ENCODE measurements at regions not wholly inside any gene's neighbourhood (a gene's known extent, or its start where the extent isn't known, plus 50 kb on each side); places are given as distances from the start of the nearest gene placed in this dataset.

DNA sequence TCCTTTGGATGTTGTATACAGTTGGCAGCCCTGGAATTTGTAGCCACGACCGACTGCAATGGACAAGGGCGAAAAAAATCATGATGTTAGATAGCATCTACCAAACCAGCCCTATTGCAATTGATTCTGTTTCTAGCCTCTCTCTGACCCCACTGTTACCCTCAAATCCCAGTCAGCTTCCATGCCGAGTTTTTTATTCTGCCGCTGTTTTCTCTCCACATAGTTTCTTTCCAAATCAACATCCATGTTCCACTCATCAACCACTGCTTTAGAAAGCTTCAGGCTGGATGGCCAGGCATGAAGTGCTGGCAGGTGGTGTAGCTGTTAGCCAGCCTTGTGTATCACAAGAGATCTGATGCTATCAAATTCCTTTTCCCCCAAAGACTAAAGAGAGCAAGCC lies 272.8 kb downstream of the FIGN start:
- no peak for DNase-seq (ENCODE audit: extremely low spot score, insufficient read length, low read depth)
- no peak for FAIRE-seq

DNA sequence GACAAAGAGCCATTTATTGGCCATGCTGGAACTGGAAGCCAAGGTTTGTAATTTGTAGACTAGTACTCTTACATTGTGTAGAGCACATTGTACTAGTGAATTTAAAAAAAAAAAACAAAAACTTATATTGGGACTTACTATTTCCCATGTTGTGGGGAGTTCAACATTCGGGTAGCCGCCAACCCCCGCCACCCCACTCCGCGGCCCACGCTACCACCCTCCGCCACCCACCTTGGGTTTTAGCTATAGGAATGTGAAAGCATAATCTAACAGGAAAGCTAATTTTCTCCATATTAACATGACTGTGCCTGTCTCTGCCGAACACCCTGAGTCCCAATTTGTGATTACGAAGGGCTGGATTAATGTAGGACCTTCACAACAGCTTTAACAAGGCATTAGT lies 275.8 kb downstream of the FIGN start:
- DNase-seq (ENCODE audit: extremely low spot score, insufficient read length, low read depth) (no peak), FAIRE-seq (no peak)

DNA sequence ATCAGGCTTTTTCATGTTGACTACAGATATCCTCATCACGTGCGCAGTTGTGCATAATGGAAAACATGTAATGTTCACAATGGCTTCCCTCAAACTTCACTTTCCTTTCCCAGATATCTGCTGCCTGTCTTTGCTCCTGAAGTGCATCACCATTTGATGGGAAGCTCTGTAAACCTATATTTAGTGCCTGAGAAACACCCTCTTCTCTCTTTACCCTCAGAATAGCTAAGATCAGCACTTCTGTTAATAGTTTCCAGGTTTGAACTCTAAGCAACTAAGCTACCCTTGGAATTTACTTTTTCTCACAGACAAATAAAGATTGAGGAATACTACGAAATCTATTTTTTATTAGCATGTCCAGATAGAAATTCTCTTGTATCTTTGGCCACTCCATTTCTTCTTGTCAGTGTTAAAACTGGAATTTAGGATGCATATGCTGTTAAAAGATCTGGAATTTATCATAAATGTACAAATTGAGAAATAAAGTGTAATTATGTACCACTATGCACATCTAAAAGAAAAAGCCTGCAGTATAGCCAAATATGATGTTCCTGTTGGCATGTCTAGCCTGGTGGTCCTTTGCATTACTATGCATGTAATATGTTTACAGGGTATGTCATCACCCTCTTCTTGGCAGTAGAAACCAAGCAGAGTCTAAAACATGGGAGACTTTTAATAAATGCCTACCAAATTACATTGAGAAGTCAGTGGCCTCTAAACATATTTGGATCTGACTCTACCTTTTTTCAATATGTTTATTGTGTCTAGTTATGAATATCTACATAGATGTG lies 278.7 kb downstream of the FIGN start:
- FAIRE-seq (no peak), DNase-seq (ENCODE audit: extremely low spot score, insufficient read length, low read depth) (no peak)

DNA sequence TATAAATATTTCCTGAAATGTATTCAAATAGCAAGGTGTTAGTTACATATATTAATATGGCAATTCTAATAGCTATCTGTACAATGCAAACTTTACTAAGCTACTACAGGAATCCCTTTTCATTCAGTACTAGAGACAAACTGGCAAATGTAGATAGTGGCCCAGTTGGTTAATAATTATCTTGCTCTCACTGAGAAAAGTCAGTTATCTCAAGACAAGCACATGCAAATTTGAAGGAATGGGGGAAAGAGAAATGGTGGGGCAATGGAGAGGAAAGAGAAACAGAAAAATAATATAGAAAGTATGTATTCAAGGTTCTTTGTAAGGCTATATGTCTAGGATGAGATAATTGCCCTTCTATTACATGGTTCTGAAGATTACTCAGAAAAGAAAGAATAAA lies 280.0 kb downstream of the FIGN start:
- peak; percentile 42 for FAIRE-seq
- no peak for DNase-seq (ENCODE audit: extremely low spot score, insufficient read length, low read depth)

DNA sequence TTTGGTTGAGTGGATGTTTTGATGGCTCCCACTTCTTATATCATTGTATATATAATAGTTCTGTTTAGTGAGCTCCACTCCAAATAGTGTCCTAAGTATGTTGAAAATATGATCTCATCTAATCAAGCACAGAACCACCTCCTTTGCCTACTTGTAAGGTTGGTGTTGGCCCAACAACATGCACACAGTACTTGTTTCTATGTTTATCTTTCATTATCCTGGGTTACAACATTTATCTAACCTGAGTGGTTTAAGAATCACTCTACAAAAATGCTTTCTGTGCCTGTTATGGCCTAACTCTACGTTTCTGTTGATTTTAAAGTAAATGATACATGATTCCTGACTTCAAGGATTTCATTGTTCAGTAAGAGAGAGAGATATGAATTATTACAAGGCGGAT lies 281.9 kb downstream of the FIGN start:
- FAIRE-seq: no peak

DNA sequence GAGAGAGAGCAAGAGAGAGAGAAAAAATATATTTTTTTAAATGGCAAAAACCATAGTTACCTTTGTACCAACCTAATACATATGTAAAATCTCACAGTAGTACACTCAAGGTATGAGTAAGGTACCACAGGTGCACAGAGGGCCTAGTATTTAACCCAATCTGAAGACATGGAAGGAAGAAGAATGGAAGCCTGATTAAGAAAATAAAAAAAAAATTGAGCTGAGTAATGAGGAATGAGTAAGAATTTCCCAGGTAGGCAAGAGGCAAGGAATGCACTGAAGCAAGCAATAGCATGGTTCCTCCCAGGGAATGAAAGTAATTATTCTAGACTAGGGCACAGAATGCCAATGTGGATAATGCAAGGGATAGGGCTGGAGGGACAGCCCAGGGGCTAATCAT lies 294.2 kb downstream of the FIGN start:
- FAIRE-seq (no peak), DNase-seq (ENCODE audit: extremely low spot score, insufficient read length, low read depth) (no peak)

More for the DNA sequence above, 281.9 kb downstream of the FIGN start:
- DNase-seq (ENCODE audit: extremely low spot score, insufficient read length, low read depth): no peak

DNA sequence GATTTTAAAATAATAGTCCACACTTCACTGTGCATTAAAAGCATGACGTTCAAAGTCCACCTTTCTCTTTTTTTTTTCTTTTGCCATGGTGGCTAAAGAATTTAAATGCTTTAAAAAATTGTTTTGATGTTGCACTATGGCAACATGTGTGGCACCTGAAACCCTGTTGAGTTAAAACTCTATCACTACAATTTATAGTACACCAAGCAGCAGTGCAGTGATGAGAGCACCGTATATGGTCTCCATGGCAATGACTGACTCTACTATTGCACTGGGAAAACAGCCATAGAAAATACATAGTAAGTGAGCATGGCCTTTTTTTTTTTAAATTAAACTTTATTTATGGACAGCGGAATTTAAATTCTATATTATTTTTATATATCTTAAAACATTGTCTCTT lies 298.8 kb downstream of the FIGN start:
- DNase-seq (ENCODE audit: extremely low spot score, insufficient read length, low read depth) (no peak), FAIRE-seq (no peak)

DNA sequence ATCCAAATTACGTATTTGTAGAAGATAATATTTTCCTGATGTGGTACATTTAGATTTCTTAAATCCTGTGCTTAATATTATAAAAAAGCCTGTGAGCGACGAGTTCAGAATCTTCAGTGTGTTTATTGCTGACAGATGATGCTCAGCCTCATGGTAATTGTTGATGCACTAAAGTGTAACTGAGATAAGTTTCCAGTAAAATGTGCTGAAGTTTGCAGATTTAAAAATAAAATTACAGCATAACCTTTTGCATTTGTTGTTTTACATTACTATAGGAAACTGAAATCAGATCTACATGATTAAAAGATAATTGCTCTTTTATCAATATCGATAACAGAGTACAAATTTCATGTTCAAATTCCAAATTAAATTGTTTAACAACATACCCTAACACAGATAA lies 307.6 kb downstream of the FIGN start:
- FAIRE-seq: no peak
- no peak for DNase-seq (ENCODE audit: extremely low spot score, insufficient read length, low read depth)

DNA sequence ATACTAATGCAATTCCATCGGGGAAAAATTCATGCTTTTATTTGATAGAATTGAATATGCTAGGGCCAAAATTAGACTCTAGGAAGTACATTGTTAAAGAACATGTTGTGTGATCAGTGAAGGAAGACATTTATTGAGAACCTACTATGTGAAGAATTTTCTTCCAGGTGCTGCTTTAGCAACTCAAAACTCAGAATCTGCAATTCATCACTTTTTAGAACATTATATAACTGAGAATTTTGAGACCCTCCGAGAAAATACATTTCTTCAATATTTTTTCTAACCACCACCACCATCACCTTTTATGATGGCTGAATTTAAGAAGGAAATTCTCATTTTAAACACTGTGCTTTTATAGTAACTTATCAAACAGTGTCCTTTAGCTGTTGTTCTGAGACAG lies 315.2 kb downstream of the FIGN start:
- FAIRE-seq: no peak

DNA sequence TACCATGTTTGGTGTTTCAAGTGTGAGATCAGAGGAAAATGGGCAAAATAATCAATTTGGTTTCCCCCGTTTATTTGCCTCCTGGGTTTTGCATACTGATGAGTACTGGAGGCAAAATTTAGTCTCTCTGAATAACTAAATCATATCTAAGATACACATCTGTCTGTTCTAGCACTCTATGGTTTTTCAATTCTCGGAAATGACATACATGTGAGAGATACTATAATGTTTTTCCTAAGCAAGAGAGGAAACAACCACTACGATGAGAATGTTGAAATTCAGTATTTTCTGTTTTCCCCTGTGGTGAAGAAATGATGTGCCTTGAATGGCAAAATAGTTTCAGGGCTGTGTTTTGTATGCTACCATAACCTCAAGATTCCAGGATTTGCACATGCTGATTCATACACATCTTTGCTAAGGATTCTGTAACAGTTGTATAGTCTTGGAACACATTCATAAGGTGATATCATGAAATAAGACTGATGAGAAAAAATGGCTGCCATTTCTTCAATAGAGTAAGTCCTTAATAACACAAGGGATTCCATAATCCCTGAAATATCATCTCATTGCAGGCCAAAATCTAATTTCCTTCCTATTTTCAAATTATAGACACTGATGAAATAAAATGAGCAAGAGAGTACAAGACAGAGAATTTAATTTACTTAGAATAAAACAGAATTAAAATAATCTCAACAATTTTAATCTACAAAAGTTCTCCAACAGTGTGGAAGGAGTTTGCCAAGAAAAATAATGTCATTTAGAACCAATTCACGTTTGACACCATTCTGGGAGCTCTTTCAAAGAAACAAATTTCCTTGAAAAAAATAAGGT lies 316.6 kb downstream of the FIGN start:
- DNase-seq (ENCODE audit: extremely low spot score, insufficient read length, low read depth) (no peak), FAIRE-seq (no peak)

More for the DNA sequence above, 315.2 kb downstream of the FIGN start:
- DNase-seq (ENCODE audit: extremely low spot score, insufficient read length, low read depth): no peak

DNA sequence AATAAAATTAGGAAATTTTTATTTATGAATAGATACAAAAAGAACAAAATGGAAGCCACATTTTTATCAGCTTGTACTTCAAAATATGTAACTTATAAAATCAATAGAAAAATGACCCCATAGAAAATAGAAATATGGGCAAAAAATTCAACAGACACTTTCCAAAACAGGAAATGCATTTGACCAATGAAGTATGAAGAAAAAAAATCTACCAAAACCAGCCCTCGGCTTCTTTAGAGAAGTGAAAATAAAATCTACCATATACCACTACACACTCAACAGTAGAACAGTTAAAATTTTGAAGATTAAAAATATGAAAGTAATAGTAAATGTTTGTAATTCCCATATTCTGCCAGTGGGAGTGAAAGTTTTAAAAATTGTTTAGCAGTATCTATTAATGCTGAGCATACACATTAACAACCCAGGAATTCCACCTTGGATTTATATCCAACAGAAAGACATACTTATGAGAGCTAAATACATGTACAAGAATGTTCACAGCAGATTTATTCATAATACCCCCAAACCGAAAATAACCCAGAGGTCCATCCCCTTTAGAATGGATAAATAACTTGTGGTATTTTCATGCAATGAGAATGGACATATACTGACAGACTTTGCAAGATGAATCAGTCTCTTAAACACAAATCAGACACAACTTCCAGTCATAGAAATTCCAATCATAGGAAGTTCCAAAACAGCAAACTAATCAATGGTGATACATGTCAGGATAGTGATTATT lies 318.0 kb downstream of the FIGN start:
- no peak for DNase-seq (ENCODE audit: extremely low spot score, insufficient read length, low read depth)
- FAIRE-seq: peak; percentile 26

DNA sequence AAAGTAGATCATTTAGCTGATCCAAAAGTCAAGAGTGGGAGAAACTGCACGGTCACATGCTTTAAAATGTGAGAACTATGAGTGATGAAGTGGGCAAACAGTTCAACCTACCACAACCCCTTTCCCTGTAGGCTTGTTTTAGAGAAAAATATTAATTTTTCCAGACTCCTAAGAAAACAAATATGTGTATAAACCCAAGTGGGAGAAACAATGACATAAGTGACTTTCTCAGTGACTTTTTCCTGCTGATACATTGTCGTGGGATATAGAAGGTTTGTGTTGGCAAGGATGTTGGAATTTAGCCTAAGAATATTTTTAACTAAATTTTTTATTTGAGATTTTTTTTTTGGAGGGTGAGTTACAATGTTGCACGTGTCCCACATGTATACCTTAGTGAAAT lies 321.7 kb downstream of the FIGN start:
- FAIRE-seq: no peak
- DNase-seq (ENCODE audit: extremely low spot score, insufficient read length, low read depth): no peak

DNA sequence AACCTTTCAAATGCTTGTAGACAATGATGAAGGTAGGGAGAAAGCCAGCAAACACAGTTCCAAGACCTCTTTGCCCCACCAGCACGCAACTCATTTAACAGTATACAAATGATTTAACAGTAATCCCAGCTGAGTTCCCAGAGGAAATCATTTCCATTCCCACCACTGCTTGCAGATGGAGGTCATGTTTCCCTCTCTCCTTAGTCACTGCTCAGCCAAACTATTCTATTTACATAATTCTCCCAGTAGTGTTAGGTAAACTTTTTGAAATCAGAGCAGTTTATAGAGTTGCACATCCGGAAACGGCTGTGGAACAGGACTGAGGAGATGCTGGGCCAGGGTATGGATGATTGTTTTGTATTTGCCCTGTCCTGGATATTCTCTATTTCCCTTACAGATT lies 328.5 kb downstream of the FIGN start:
- FAIRE-seq: no peak

DNA sequence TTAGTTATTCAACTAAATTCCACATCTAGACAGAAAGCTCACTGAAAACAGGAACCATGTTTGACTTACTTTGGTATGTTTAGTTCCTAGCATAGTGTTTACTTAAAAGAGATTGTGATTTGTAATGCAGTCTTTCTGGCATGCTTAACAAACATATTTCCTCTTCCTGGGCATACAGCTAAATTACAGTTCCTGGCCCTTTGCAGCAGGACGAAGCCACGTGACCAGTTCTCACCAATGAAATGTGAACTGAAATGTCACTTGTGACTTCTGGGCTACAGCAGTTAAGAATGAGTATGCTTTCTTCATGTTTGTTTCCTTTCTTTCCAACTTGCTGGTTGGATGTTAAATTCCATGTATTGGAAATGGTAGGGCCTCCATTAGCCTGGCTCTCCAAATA lies 330.5 kb downstream of the FIGN start:
- FAIRE-seq (no peak), DNase-seq (ENCODE audit: extremely low spot score, insufficient read length, low read depth) (no peak)

More for the DNA sequence above, 328.5 kb downstream of the FIGN start:
- DNase-seq (ENCODE audit: extremely low spot score, insufficient read length, low read depth): no peak

DNA sequence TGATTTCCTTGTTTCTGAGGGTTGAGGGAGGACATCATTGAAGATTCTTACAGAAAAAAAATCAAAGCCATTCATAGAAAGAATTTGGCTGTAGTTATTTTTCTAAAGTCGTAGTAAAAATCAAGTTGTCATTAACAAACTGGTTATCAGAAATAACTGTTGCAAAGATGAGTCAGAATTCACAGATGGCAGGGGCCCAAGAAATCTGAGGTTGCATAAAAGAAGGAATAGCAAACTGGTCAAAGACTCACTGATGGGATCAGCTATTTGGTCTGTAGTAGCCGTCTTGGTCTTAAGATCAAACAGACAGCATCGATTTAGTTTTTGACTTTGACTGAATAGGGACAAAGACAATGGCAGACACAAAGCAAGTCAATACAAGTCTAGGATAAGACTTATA lies 334.3 kb downstream of the FIGN start:
- DNase-seq (ENCODE audit: extremely low spot score, insufficient read length, low read depth): no peak
- no peak for FAIRE-seq

DNA sequence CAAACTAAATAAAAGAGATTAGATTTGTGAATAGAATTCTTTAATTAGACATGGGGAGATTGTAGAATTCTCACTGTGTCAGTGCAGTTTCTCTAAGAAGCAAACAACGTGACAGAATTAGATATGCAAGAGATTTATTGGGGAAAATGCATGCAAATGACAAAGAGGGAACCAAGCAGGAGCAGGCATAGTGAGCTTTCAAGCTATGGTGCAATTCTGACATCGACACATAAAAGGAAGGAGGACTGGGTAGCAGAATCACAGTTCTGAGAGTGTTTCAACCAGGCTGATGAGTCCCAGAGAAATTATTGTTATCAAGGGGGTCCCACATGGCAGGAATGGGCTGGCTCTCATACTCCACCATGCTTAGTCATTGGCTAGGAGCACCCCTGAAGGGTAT lies 338.4 kb downstream of the FIGN start:
- DNase-seq (ENCODE audit: extremely low spot score, insufficient read length, low read depth) (no peak), FAIRE-seq (no peak)

DNA sequence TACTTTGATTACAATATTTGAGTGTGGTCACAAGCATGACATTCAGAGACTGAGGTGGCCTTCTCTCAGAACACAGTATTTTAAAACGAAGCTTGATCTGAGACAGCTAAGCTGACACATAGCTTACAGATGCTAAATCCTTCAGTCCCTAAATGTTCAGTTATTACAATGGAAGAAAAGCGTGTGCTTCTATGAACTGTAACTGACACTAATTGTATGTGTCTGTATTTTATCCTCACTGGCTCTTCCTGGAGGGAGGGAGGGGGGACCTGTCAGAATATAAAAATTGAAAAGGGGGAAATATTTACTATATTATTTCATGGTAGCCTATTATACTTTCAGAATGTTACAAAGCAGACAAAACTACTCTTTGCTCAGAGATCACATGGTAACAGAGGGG lies 340.2 kb downstream of the FIGN start:
- FAIRE-seq: no peak
- DNase-seq (ENCODE audit: extremely low spot score, insufficient read length, low read depth): no peak

DNA sequence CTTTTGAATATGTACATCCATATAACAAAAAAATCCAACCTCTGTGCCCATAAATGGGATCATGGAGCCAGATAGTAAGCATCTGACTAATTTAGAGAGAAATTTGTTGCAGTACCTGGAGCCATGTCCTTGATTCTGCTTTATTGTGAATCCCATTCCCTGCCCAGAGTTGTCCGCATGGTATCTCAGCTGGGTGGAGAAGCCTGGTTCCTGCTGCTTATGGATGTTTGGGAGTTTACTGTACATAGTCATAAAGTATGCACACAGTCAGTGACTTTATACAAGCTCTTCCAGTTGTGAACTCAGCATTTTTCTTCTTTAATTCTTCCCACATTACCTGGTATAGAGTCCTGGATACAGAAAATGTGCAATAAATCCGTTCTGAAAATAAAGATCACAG lies 346.0 kb downstream of the FIGN start:
- DNase-seq (ENCODE audit: extremely low spot score, insufficient read length, low read depth) (no peak), FAIRE-seq (no peak)

DNA sequence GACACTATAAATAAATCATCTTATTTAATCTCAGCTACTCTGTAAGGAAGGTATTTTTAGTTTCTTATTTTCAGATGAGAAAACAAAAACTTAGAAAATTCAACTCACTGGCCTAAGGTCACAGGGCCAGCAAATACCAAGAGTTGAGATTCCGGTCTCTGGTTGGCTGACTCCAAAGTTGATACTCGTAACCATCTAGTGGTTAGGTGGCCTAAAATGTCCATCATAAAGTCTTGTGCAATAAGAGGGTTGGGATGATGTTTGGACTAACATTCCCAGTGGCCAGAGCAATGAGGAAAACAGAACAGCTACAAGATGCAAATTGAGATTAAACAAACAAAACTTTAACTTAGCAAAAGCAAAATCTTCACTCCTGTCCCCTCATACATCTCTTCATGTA lies 360.3 kb downstream of the FIGN start:
- DNase-seq (ENCODE audit: extremely low spot score, insufficient read length, low read depth) (no peak), FAIRE-seq (no peak)

DNA sequence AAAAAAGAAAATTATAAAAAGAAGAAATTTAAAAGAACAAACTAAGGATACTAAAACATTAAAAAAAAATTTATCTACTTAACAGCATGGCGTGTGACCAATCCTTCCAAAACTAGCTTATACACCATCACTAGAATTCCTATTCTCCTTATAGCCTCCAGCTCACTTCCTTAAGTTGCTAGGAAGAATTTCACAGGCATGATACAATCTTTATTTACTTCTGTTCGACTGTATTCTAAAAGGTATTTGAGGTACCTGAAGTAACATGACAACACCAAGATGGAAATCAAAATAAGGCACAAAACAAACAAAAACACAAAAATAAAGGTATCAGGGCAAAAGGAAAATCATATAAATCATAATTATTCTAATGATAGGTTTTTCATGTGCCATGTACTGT lies 360.7 kb downstream of the FIGN start:
- DNase-seq (ENCODE audit: extremely low spot score, insufficient read length, low read depth): no peak
- FAIRE-seq: no peak

DNA sequence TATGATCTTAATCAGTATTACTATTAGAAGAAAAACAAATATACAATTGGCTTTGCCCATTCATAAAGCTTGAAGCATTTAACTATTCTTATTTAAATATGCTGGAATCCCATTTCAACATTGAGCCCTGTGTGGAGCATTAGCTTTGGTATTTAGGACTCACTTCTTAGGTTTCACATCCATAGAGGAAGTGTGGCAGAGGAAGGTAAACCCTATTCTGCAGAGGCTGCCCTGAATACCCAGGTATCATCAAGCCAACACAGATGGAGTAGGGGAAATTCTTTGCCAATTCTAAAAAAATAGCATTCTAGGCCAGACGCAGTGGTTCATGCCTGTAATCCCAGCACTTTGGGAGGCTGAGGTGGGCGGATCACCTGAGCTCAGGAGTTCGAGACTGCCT lies 361.5 kb downstream of the FIGN start:
- no peak for FAIRE-seq
- no peak for DNase-seq (ENCODE audit: extremely low spot score, insufficient read length, low read depth)

Measured in GM18507 (cell line).